ENCODE measurements at regions not wholly inside any gene's neighbourhood (a gene's known extent, or its start where the extent isn't known, plus 50 kb on each side); places are given as distances from the start of the nearest gene placed in this dataset.

- TF ChIP-seq, protein P1, sequence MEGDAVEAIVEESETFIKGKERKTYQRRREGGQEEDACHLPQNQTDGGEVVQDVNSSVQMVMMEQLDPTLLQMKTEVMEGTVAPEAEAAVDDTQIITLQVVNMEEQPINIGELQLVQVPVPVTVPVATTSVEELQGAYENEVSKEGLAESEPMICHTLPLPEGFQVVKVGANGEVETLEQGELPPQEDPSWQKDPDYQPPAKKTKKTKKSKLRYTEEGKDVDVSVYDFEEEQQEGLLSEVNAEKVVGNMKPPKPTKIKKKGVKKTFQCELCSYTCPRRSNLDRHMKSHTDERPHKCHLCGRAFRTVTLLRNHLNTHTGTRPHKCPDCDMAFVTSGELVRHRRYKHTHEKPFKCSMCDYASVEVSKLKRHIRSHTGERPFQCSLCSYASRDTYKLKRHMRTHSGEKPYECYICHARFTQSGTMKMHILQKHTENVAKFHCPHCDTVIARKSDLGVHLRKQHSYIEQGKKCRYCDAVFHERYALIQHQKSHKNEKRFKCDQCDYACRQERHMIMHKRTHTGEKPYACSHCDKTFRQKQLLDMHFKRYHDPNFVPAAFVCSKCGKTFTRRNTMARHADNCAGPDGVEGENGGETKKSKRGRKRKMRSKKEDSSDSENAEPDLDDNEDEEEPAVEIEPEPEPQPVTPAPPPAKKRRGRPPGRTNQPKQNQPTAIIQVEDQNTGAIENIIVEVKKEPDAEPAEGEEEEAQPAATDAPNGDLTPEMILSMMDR (IDR thresholded peaks at IDR 0.05; ENCODE audit: partially characterized antibody, unreplicated experiment): no peak
- Mint-ChIP-seq H3K27me3 (ENCODE audit: unreplicated experiment) (peaks cover 7% of the 10 kb centered on the region), H3K36me3 (ENCODE audit: unreplicated experiment) (no peaks in the 10 kb centered on the region), H3K4me1 (ENCODE audit: low read depth, unreplicated experiment) (no peaks in the 10 kb centered on the region), H3K27ac (ENCODE audit: unreplicated experiment) (no peak overlapping the region), H3K9me3 (ENCODE audit: unreplicated experiment) (no peaks in the 10 kb centered on the region), H3K4me3 (ENCODE audit: unreplicated experiment) (no peak overlapping the region)
- DNase-seq: no peak
Observed at GRCh38 chr5:147073098-147073497, 161.7 kb upstream of the STK32A start.

GRCh38 chr5:147075187-147075586 is 159.6 kb upstream of the STK32A start:
- H3K4me1 Mint-ChIP-seq (ENCODE audit: low read depth, unreplicated experiment): no peaks in the 10 kb centered on the region
- H3K27ac Mint-ChIP-seq (ENCODE audit: unreplicated experiment): no peak overlapping the region
- no peak for DNase-seq
- H3K36me3 Mint-ChIP-seq (ENCODE audit: unreplicated experiment): no peaks in the 10 kb centered on the region
- peaks cover 7% of the 10 kb centered on the region for H3K27me3 Mint-ChIP-seq (ENCODE audit: unreplicated experiment)
- H3K9me3 Mint-ChIP-seq (ENCODE audit: unreplicated experiment): no peaks in the 10 kb centered on the region
- H3K4me3 Mint-ChIP-seq (ENCODE audit: unreplicated experiment): no peak overlapping the region
- TF ChIP-seq, protein P1 (IDR thresholded peaks at IDR 0.05; ENCODE audit: partially characterized antibody, unreplicated experiment): no peak

- TF ChIP-seq, protein P1 (IDR thresholded peaks at IDR 0.05; ENCODE audit: partially characterized antibody, unreplicated experiment): no peak
- Mint-ChIP-seq H3K4me3 (ENCODE audit: unreplicated experiment) (no peak overlapping the region), H3K4me1 (ENCODE audit: low read depth, unreplicated experiment) (no peaks in the 10 kb centered on the region), H3K27me3 (ENCODE audit: unreplicated experiment) (no peaks in the 10 kb centered on the region), H3K9me3 (ENCODE audit: unreplicated experiment) (no peaks in the 10 kb centered on the region), H3K27ac (ENCODE audit: unreplicated experiment) (no peak overlapping the region), H3K36me3 (ENCODE audit: unreplicated experiment) (no peaks in the 10 kb centered on the region)
- no peak for DNase-seq
Observed at GRCh38 chr5:147080391-147080790, 154.4 kb upstream of the STK32A start.

- no peaks in the 10 kb centered on the region for H3K27me3 Mint-ChIP-seq (ENCODE audit: unreplicated experiment)
- no peaks in the 10 kb centered on the region for H3K4me1 Mint-ChIP-seq (ENCODE audit: low read depth, unreplicated experiment)
- no peaks in the 10 kb centered on the region for H3K9me3 Mint-ChIP-seq (ENCODE audit: unreplicated experiment)
- no peaks in the 10 kb centered on the region for H3K36me3 Mint-ChIP-seq (ENCODE audit: unreplicated experiment)
- DNase-seq: no peak
- TF ChIP-seq, protein P1 (IDR thresholded peaks at IDR 0.05; ENCODE audit: partially characterized antibody, unreplicated experiment): no peak
- H3K27ac Mint-ChIP-seq (ENCODE audit: unreplicated experiment): no peak overlapping the region
- H3K4me3 Mint-ChIP-seq (ENCODE audit: unreplicated experiment): no peak overlapping the region
Observed at GRCh38 chr5:147081311-147081764, 153.5 kb upstream of the STK32A start.

- no peak for DNase-seq
- Mint-ChIP-seq H3K4me3 (ENCODE audit: unreplicated experiment) (no peak overlapping the region), H3K27ac (ENCODE audit: unreplicated experiment) (no peak overlapping the region), H3K4me1 (ENCODE audit: low read depth, unreplicated experiment) (no peaks in the 10 kb centered on the region), H3K36me3 (ENCODE audit: unreplicated experiment) (no peaks in the 10 kb centered on the region), H3K27me3 (ENCODE audit: unreplicated experiment) (no peaks in the 10 kb centered on the region), H3K9me3 (ENCODE audit: unreplicated experiment) (no peaks in the 10 kb centered on the region)
- TF ChIP-seq, protein P1 (IDR thresholded peaks at IDR 0.05; ENCODE audit: partially characterized antibody, unreplicated experiment): no peak
Observed at GRCh38 chr5:147084702-147085101, 150.1 kb upstream of the STK32A start.
